Endothelial cell (in vitro differentiated cells): ENCODE measurements at regions not wholly inside any gene's neighbourhood (a gene's known extent, or its start where the extent isn't known, plus 50 kb on each side); places are given as distances from the start of the nearest gene placed in this dataset.
"Not testable (repeated sequence)": the region's sequence is repeated elsewhere in the genome, so short reads cannot be mapped to it uniquely, and the experiment has no call there.

Source experiments
- DNase-seq: peaks from one replicate; pipeline ENCODE4 v3.0.0; 2021; ENCODE audit warnings: low spot score
- H3K27ac Mint-ChIP-seq: one replicate; pipeline ENCODE4 v1.8.0; 2021; ENCODE audit warnings: mixed read lengths, inconsistent platforms; ENCODE audit not compliant: unreplicated experiment
- H3K27me3 Mint-ChIP-seq: one replicate; pipeline ENCODE4 v1.8.0; 2021; ENCODE audit warnings: mild to moderate bottlenecking, moderate library complexity, mixed read lengths, inconsistent platforms; ENCODE audit not compliant: unreplicated experiment
- H3K36me3 Mint-ChIP-seq: one replicate; pipeline ENCODE4 v1.8.0; 2021; ENCODE audit warnings: mild to moderate bottlenecking, low read depth, mixed read lengths, inconsistent platforms; ENCODE audit not compliant: unreplicated experiment
- H3K4me1 Mint-ChIP-seq: one replicate; pipeline ENCODE4 v1.8.0; 2021; ENCODE audit warnings: mild to moderate bottlenecking, mixed read lengths, inconsistent platforms; ENCODE audit not compliant: unreplicated experiment
- H3K4me3 Mint-ChIP-seq: one replicate; pipeline ENCODE4 v1.8.0; 2021; ENCODE audit warnings: mild to moderate bottlenecking, mixed read lengths, inconsistent platforms; ENCODE audit not compliant: unreplicated experiment
- H3K9me3 Mint-ChIP-seq: one replicate; pipeline ENCODE4 v1.8.0; 2021; ENCODE audit warnings: mixed read lengths, inconsistent platforms; ENCODE audit not compliant: unreplicated experiment
- TF ChIP-seq, protein P1 (sequence below): fragments of 200-600 bp; sonication (generic); IDR thresholded peaks from one replicate; pipeline ENCODE4 v1.5.0; 2021; ENCODE audit warnings: antibody characterized with exemption; ENCODE audit not compliant: unreplicated experiment

DNA sequence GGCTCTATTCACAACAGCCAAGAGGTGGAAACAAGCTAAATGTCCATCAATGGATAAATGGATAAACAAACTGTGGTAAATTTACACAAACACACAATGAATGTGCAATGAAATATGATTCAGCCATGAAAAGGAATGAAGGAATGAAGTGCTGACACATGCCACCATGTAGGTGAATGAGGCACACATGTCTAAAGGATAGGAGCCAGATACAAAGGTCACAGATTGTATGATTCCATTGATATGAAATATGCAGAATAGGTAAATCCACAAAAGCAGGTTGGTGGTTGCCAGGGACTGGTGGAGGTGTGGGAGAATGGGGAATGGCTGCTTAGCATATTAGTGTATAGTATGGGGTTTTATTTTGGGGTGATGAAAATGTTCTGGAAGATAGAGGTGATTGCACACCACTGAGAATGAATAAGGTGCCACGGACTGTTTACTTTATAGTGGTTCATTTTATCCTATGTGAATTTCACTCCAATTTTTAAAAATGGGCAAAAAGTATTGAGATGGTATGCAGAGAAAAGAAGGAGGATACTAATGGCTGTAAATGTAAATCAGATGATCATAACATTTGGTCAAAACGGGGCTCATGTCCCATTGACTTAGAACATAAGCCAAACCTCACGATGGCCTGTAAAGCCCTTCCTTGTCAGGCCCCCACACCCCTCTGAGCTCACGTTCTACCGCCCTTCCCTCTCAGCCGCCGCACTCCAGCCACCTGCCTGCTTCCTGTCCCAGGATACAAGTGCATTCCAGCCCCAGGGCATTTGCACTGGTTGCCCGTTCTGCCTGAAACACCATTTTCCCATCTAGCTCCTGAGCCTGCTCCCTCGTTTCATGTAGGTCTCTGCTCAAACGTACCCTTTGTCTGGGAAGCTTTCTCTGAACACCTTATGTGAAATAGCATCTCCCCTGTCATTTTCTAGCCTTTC is 165.5 kb downstream of the DDX1 start:
- H3K36me3 Mint-ChIP-seq: no peaks in the 10 kb centered on the region
- H3K27me3 Mint-ChIP-seq: peaks cover 3% of the 10 kb centered on the region

DNA sequence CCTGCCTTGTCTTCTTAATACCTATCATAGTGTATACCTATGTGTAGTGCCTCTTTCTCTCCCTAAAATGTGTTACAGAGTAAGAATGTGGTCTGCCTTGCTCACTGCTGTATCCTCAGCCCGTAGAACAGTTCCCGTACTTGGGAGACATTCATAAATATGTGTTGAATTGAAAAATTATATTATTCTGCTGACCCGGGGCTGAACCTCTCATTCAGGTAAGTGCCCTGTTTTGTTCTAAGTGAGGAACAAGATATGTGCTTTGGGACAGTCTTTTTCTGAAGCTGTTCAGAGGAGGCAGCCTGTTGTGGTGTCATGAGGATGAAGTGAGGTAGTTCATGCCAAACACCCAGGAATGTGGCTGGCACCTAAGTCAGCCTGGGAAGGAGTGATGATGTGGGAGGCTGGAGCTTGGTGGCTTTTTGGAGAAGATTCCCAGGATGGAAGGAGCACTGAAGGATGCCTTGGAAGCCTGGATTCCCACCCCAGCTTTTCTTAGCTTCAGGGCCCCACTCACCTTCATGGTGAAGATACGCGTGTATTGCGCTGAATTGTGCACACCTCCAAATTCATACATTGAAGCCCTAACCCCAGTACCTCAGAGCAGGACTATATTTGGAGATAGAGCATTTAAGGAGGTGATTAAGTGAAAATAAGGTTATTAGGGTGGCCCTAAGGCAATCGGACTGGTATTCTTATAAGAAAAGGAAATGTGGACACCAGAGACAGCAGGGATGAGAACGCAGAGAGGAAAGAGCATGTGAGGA is 166.3 kb downstream of the DDX1 start:
- Mint-ChIP-seq H3K27me3 (peaks cover 3% of the 10 kb centered on the region), H3K4me1 (peaks cover 6% of the 10 kb centered on the region), H3K4me3 (no peak overlapping the region), H3K9me3 (no peaks in the 10 kb centered on the region), H3K27ac (no peak overlapping the region), H3K36me3 (no peaks in the 10 kb centered on the region)
- no peak for DNase-seq
- TF ChIP-seq, protein P1, sequence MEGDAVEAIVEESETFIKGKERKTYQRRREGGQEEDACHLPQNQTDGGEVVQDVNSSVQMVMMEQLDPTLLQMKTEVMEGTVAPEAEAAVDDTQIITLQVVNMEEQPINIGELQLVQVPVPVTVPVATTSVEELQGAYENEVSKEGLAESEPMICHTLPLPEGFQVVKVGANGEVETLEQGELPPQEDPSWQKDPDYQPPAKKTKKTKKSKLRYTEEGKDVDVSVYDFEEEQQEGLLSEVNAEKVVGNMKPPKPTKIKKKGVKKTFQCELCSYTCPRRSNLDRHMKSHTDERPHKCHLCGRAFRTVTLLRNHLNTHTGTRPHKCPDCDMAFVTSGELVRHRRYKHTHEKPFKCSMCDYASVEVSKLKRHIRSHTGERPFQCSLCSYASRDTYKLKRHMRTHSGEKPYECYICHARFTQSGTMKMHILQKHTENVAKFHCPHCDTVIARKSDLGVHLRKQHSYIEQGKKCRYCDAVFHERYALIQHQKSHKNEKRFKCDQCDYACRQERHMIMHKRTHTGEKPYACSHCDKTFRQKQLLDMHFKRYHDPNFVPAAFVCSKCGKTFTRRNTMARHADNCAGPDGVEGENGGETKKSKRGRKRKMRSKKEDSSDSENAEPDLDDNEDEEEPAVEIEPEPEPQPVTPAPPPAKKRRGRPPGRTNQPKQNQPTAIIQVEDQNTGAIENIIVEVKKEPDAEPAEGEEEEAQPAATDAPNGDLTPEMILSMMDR: no peak

More for the DNA sequence above, 165.5 kb downstream of the DDX1 start:
- Mint-ChIP-seq H3K4me3 (no peak overlapping the region), H3K9me3 (no peaks in the 10 kb centered on the region), H3K4me1 (peaks cover 6% of the 10 kb centered on the region), H3K27ac (no peak overlapping the region)
- TF ChIP-seq, protein P1: no peak
- no peak for DNase-seq

DNA sequence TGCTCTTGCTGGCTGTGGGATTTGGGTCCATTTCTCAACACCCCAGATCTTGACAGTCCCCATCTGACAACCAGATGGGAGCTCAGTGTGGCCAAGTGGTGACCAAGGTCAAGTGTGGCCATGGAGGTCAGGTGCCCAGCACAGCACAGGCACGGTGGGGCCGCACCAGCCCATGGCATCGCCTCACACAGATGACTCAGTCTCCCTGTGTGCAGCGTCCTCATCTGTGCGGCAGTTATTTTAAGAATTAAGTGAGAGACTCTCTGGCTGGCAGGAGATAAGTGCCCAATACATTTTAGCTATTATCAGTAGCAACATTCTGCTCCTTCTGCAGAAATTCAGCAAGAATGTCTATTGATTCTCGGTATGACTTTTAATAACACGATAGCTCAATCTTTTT is 167.2 kb downstream of the DDX1 start:
- Mint-ChIP-seq H3K27me3 (peaks cover 1% of the 10 kb centered on the region), H3K9me3 (no peaks in the 10 kb centered on the region)

DNA sequence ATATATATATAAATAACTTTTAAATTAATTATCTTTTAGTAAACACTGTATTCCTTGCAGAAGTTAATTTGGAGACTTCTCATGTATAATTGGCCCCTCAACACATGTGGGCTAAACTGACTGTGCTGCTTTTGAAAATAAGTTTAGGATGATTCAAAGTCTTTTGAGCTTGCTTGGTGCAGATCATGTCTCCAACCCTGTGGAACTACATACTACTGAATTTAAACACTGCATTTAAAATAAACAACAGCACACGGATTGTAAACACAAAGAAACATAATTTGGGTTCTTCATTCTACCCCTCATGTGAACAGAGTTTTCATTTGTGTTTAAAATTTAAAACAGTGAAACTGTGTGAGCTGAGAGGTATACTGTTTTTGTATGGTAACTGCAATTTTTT is 167.7 kb downstream of the DDX1 start:
- H3K27me3 Mint-ChIP-seq: peaks cover 1% of the 10 kb centered on the region

More for the DNA sequence above, 167.2 kb downstream of the DDX1 start:
- no peak overlapping the region for H3K4me3 Mint-ChIP-seq
- TF ChIP-seq, protein P1: no peak
- peaks cover 6% of the 10 kb centered on the region for H3K4me1 Mint-ChIP-seq
- no peaks in the 10 kb centered on the region for H3K36me3 Mint-ChIP-seq
- DNase-seq: no peak
- H3K27ac Mint-ChIP-seq: no peak overlapping the region

DNA sequence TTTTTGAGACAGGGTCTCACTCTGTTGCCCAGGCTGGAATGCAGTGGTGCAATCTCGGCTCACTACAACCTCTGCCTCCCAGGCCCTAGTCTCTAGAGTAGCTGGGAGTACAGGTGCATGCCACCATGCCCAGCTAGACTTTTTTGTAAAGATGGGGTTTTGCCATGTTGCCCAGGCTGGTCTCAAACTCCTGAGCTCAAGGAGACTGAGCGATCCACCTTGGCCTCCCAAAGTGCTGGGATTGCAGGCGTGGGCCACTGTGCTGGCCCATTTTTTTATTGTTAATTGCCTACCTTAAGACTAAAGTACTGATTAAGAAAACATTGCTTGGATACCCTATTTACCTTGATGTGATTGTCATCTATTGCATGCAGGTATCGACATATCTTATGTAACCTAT is 168.1 kb downstream of the DDX1 start:
- not testable (repeated sequence) for H3K36me3 Mint-ChIP-seq, H3K4me3 Mint-ChIP-seq, DNase-seq, H3K27ac Mint-ChIP-seq, H3K4me1 Mint-ChIP-seq, H3K9me3 Mint-ChIP-seq, H3K27me3 Mint-ChIP-seq

More for the DNA sequence above, 167.7 kb downstream of the DDX1 start:
- no peaks in the 10 kb centered on the region for H3K36me3 Mint-ChIP-seq
- DNase-seq: no peak
- no peak overlapping the region for H3K4me3 Mint-ChIP-seq
- TF ChIP-seq, protein P1: no peak
- peaks cover 6% of the 10 kb centered on the region for H3K4me1 Mint-ChIP-seq
- H3K27ac Mint-ChIP-seq: no peak overlapping the region
- H3K9me3 Mint-ChIP-seq: no peaks in the 10 kb centered on the region
